ENCODE measurements at regions not wholly inside any gene's neighbourhood (a gene's known extent, or its start where the extent isn't known, plus 50 kb on each side); places are given as distances from the start of the nearest gene placed in this dataset.

- no peaks in the 10 kb centered on the region for H3K36me3 Mint-ChIP-seq
- H3K4me1 Mint-ChIP-seq, result no peaks in the 10 kb centered on the region
- DNase-seq, result no peak
- peaks cover 0 to 8% (median 0%) of the 10 kb centered on the region in 6 donors for H3K9me3 Mint-ChIP-seq
- H3K4me3 Mint-ChIP-seq, result no peak overlapping the region
- H3K27me3 Mint-ChIP-seq (ENCODE audit: low read depth in 3 of 3), result peaks cover 1 to 5% (median 2%) of the 10 kb centered on the region in 3 donors
- no peak overlapping the region for H3K27ac Mint-ChIP-seq
These were observed 461.6 kb downstream of the BCL11A start for GRCh38 chr2:60091894-60092293.

DNA sequence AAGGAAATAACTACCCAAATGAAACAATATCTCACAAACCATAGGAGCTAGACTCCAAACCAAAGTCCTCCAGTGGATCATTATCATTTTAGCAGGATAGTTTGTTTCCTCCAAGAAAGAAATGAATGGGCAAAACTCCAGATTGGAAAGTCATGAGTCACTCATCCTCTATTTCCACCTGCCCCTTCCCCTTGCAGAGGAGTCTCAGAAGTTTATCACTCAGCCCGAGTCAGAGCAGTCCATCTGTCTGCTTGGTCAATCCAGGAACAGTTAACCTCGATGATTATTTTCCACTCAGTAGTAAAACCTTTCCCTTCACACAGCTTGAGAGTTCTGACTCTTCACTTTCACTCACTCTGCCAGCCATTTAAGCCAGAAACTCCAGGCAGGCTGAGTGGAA, 462.2 kb downstream of the BCL11A start:
- H3K27ac Mint-ChIP-seq, result no peak overlapping the region

GRCh38 chr2:60079562-60079961, 473.9 kb downstream of the BCL11A start:
- DNase-seq, result no peak
- Mint-ChIP-seq H3K4me3 (no peak overlapping the region), H3K36me3 (peaks cover 0 to 4% (median 0%) of the 10 kb centered on the region in 3 donors), H3K4me1 (no peaks in the 10 kb centered on the region), H3K27me3 (ENCODE audit: low read depth in 3 of 3) (peaks cover 0 to 2% (median 0%) of the 10 kb centered on the region in 3 donors), H3K27ac (no peak overlapping the region), H3K9me3 (peaks cover 0 to 10% (median 3%) of the 10 kb centered on the region in 6 donors)

More for the DNA sequence above, 462.2 kb downstream of the BCL11A start:
- H3K9me3 Mint-ChIP-seq, result peaks cover 0 to 6% (median 0%) of the 10 kb centered on the region in 6 donors
- H3K27me3 Mint-ChIP-seq (ENCODE audit: low read depth in 3 of 3), result peaks cover 0 to 5% (median 2%) of the 10 kb centered on the region in 3 donors
- H3K4me3 Mint-ChIP-seq, result no peak overlapping the region
- no peaks in the 10 kb centered on the region for H3K4me1 Mint-ChIP-seq
- DNase-seq, result no peak
- no peaks in the 10 kb centered on the region for H3K36me3 Mint-ChIP-seq

DNA sequence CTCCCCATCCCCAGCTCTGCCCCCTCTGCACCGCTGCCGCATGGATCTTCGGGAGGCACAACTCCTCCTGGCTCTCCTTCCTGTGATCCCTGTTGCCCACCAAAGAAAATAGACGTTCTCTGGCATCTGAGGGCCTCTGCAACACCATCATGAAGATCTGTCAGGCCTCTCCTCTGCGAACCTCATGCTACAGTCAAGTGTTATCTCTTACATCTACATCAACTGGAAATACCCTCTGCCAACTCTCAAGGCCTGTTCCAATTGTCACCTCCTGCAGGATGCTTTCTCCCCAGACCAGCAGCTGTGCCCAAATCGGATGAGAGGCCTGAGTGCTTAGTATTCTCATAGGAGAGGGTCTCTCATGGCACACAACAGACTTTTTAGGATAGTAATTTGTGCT, 478.4 kb downstream of the BCL11A start:
- no peaks in the 10 kb centered on the region for H3K4me1 Mint-ChIP-seq
- H3K4me3 Mint-ChIP-seq, result no peak overlapping the region
- H3K27me3 Mint-ChIP-seq (ENCODE audit: low read depth in 3 of 3), result peaks cover 0 to 2% (median 2%) of the 10 kb centered on the region in 3 donors
- no peaks in the 10 kb centered on the region for H3K36me3 Mint-ChIP-seq
- no peak overlapping the region for H3K27ac Mint-ChIP-seq
- no peak for DNase-seq
- H3K9me3 Mint-ChIP-seq, result no peaks in the 10 kb centered on the region

- no peak overlapping the region for H3K4me3 Mint-ChIP-seq
- no peak overlapping the region for H3K27ac Mint-ChIP-seq
- H3K27me3 Mint-ChIP-seq (ENCODE audit: low read depth in 3 of 3), result peaks cover 2% of the 10 kb centered on the region in 3 donors
- no peaks in the 10 kb centered on the region for H3K9me3 Mint-ChIP-seq
- no peak for DNase-seq
- no peaks in the 10 kb centered on the region for H3K4me1 Mint-ChIP-seq
- no peaks in the 10 kb centered on the region for H3K36me3 Mint-ChIP-seq
These were observed 480.3 kb downstream of the BCL11A start for GRCh38 chr2:60073201-60073600.

DNA sequence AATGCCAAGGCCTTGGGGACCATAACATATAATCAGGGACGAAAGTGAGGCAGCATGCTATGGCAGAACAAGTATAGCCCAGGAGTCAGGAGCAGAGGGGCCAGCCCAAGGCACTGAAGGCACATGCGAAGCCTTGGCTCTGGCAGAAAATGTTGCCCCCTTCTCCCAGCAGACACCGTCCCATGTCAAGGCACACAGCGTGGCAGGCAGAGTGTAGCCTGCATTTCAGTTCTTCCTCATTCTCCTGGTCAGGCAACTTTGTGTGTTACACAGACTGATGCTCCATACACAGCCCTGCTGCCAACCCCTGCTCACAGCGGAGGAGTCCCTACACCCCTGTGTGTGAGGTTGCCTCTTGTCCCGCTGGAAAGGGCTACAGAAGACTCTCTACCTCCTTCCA, 480.8 kb downstream of the BCL11A start:
- H3K27me3 Mint-ChIP-seq (ENCODE audit: low read depth in 3 of 3), result peaks cover 2% of the 10 kb centered on the region in 3 donors

DNA sequence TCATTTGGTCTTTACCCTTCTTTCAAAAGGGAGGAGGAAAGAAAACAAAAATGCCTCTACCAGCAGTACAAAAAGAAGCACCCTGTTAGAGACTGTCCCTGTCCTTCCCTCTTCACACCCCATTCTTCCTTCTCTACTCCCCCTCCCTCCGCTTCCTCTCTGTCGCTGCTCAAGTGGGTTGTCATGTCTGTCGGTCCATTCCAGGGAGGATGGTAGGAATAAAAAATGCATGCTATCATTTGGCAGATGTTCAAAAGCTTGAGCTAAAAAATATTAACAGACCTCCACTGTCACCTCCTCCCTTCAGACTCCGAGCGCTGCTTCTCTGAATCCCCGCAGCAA, 482.0 kb downstream of the BCL11A start:
- no peak for DNase-seq
- H3K9me3 Mint-ChIP-seq, result no peaks in the 10 kb centered on the region
- H3K36me3 Mint-ChIP-seq, result no peaks in the 10 kb centered on the region
- H3K27ac Mint-ChIP-seq, result no peak overlapping the region
- H3K4me3 Mint-ChIP-seq, result no peak overlapping the region
- peaks cover 1 to 2% (median 2%) of the 10 kb centered on the region in 3 donors for H3K27me3 Mint-ChIP-seq (ENCODE audit: low read depth in 3 of 3)
- no peaks in the 10 kb centered on the region for H3K4me1 Mint-ChIP-seq

More for the DNA sequence above, 480.8 kb downstream of the BCL11A start:
- Mint-ChIP-seq H3K36me3 (no peaks in the 10 kb centered on the region), H3K27ac (no peak overlapping the region), H3K9me3 (no peaks in the 10 kb centered on the region), H3K4me1 (no peaks in the 10 kb centered on the region), H3K4me3 (no peak overlapping the region)
- DNase-seq, result no peak

- H3K27me3 Mint-ChIP-seq (ENCODE audit: low read depth in 3 of 3), result peaks cover 0 to 2% (median 2%) of the 10 kb centered on the region in 3 donors
- H3K27ac Mint-ChIP-seq, result no peak overlapping the region
- H3K4me1 Mint-ChIP-seq, result no peaks in the 10 kb centered on the region
- no peaks in the 10 kb centered on the region for H3K9me3 Mint-ChIP-seq
- no peak overlapping the region for H3K4me3 Mint-ChIP-seq
- no peak for DNase-seq
- H3K36me3 Mint-ChIP-seq, result no peaks in the 10 kb centered on the region
These were observed 482.5 kb downstream of the BCL11A start for GRCh38 chr2:60070736-60071489.

DNA sequence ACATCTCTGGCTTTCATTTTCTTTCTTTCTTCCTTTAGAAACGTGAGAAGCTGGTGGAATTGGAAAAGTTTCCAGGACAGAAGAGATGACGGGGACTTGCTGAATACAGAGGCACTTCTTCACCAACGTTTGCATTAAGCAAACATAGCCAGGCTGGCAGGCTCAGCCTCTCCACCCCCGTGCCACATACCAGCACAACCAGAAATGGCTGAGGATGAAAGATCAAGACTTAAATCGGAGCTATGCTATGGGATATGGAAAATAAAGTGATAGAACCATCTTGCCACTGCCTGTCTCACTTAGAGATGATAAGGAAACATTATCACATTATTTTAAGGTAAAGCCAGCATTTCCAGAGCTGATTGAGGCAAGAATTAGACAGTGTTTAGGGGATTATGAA, 483.3 kb downstream of the BCL11A start:
- no peak overlapping the region for H3K27ac Mint-ChIP-seq
- H3K4me3 Mint-ChIP-seq, result no peak overlapping the region
- H3K36me3 Mint-ChIP-seq, result no peaks in the 10 kb centered on the region
- H3K4me1 Mint-ChIP-seq, result no peaks in the 10 kb centered on the region
- DNase-seq, result no peak
- no peaks in the 10 kb centered on the region for H3K9me3 Mint-ChIP-seq
- H3K27me3 Mint-ChIP-seq (ENCODE audit: low read depth in 3 of 3), result peaks cover 0 to 2% (median 2%) of the 10 kb centered on the region in 3 donors

GRCh38 chr2:60068755-60069154, 484.7 kb downstream of the BCL11A start:
- Mint-ChIP-seq H3K9me3 (no peaks in the 10 kb centered on the region), H3K27me3 (ENCODE audit: low read depth in 3 of 3) (peaks cover 0 to 2% (median 2%) of the 10 kb centered on the region in 3 donors), H3K36me3 (no peaks in the 10 kb centered on the region), H3K4me1 (no peaks in the 10 kb centered on the region), H3K4me3 (no peak overlapping the region), H3K27ac (no peak overlapping the region)
- DNase-seq, result no peak

GRCh38 chr2:60067006-60067405, 486.4 kb downstream of the BCL11A start:
- H3K36me3 Mint-ChIP-seq, result no peaks in the 10 kb centered on the region
- H3K4me1 Mint-ChIP-seq, result no peaks in the 10 kb centered on the region
- H3K27ac Mint-ChIP-seq, result no peak overlapping the region
- no peaks in the 10 kb centered on the region for H3K9me3 Mint-ChIP-seq
- H3K4me3 Mint-ChIP-seq, result no peak overlapping the region
- H3K27me3 Mint-ChIP-seq (ENCODE audit: low read depth in 3 of 3), result peaks cover 0 to 2% (median 2%) of the 10 kb centered on the region in 3 donors
- DNase-seq, result no peak

DNA sequence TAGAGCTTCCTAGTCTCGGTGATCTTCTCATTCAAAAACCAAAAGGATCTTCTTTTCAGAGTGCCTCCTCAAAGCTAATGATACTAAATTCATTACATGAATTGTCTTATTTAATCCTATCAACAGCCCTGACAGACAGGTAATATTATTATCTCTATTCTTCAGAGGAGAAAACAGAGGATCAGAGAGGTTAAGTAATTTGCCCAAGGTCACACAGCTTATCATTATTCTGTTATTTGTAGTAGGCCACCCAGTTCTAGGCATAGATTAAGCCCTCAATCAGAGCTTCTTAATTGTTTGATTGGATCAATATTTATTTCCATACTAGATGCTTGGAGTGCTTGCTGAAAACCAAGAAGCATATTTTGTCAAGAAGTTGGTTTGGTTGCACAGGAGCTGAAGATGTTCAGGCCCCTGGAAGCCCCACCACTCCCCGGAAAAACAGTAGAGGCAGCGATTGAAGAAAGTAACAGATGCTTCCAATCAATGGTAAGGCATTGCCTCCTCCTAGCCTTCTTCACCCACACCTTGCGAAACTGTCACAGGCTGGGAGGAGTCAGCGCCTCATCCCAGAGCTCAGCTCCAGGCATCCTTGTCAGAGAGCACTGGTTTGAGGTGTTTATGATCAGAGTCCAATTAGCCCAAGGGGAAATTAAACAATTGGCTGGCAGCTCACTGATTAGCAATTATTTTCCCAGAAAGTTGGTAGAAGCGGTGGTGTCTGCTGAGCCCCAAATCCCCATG, 487.2 kb downstream of the BCL11A start:
- no peak for DNase-seq
- no peak overlapping the region for H3K27ac Mint-ChIP-seq
- H3K4me3 Mint-ChIP-seq, result no peak overlapping the region
- H3K4me1 Mint-ChIP-seq, result no peaks in the 10 kb centered on the region
- no peaks in the 10 kb centered on the region for H3K36me3 Mint-ChIP-seq
- H3K27me3 Mint-ChIP-seq (ENCODE audit: low read depth in 3 of 3), result peaks cover 0 to 2% (median 0%) of the 10 kb centered on the region in 3 donors
- no peaks in the 10 kb centered on the region for H3K9me3 Mint-ChIP-seq

- Mint-ChIP-seq H3K4me3 (no peak overlapping the region), H3K9me3 (no peaks in the 10 kb centered on the region), H3K27me3 (ENCODE audit: low read depth in 3 of 3) (peaks cover 0 to 2% (median 0%) of the 10 kb centered on the region in 3 donors), H3K4me1 (no peaks in the 10 kb centered on the region), H3K27ac (no peak overlapping the region), H3K36me3 (no peaks in the 10 kb centered on the region)
- no peak for DNase-seq
These were observed 488.6 kb downstream of the BCL11A start for GRCh38 chr2:60064687-60065389.

- DNase-seq, result no peak
- Mint-ChIP-seq H3K27me3 (ENCODE audit: low read depth in 3 of 3) (peaks cover 0 to 5% (median 0%) of the 10 kb centered on the region in 3 donors), H3K36me3 (no peaks in the 10 kb centered on the region), H3K4me3 (no peak overlapping the region), H3K9me3 (no peaks in the 10 kb centered on the region), H3K4me1 (no peaks in the 10 kb centered on the region), H3K27ac (no peak overlapping the region)
These were observed 494.7 kb downstream of the BCL11A start for GRCh38 chr2:60058781-60059180.

All from immature natural killer cell (primary cell).